ENCODE measurements at regions not wholly inside any gene's neighbourhood (a gene's known extent, or its start where the extent isn't known, plus 50 kb on each side); places are given as distances from the start of the nearest gene placed in this dataset.

- H4K20me1 ChIP-seq (ENCODE audit: insufficient read depth), result no peaks in the 10 kb centered on the region
- H3K9me3 ChIP-seq (ENCODE audit: low read depth), result no peaks in the 10 kb centered on the region
- H3K4me2 ChIP-seq (ENCODE audit: unreplicated experiment), result no peak overlapping the region
- in situ Hi-C loops (cut with MboI), result no loop called here
- no peak overlapping the region for H3K9ac ChIP-seq
- H3K9me2 ChIP-seq (ENCODE audit: insufficient read depth), result no peaks in the 10 kb centered on the region
- H2AFZ ChIP-seq, result no peak overlapping the region
- 0 out of 2 replicates have a peak, but pooled peaks cover 8% of the 10 kb centered on the region for H3F3A ChIP-seq (ENCODE audit: insufficient read depth)
- no peak for DNase-seq
- H3K36me3 ChIP-seq (ENCODE audit: low read depth), result no peaks in the 10 kb centered on the region
- peaks cover 7% of the 10 kb centered on the region for H3K4me1 ChIP-seq (ENCODE audit: insufficient read depth)
- WGBS, 2 experiments (ENCODE audit: low coverage in 1 of 2, low lambda C conversion rate in 2 of 2, missing lambda C conversion rate in 2 of 2), result 67 to 69% methylated on average over 8 to 10 of the region's 10 CpGs
- peaks cover 3% of the 10 kb centered on the region for H3K27me3 ChIP-seq (replicated peaks; ENCODE audit: insufficient read depth)
- no peak overlapping the region for H3K27ac ChIP-seq
- H3K4me3 ChIP-seq, result no peak overlapping the region
- no peaks in the 10 kb centered on the region for H3K79me2 ChIP-seq (ENCODE audit: insufficient read depth)
- TF ChIP-seq EZH2phosphoT487 (IDR thresholded peaks at IDR 0.05; ENCODE audit: insufficient read depth, low read depth) (no peak), EZH2 (IDR thresholded peaks at IDR 0.05; ENCODE audit: insufficient read depth, poor library complexity, severe bottlenecking) (no peak)
Measured at GRCh38 chr22:45103756-45104155, 60.0 kb upstream of the NUP50 start.

- Histone ChIP-seq H3K4me1 (ENCODE audit: insufficient read depth) (peaks cover 7% of the 10 kb centered on the region), H3K9me2 (ENCODE audit: insufficient read depth) (no peaks in the 10 kb centered on the region), H4K20me1 (ENCODE audit: insufficient read depth) (no peaks in the 10 kb centered on the region), H3K79me2 (ENCODE audit: insufficient read depth) (no peaks in the 10 kb centered on the region), H3K9ac (no peak overlapping the region), H3F3A (ENCODE audit: insufficient read depth) (0 out of 2 replicates have a peak, but pooled peaks cover 8% of the 10 kb centered on the region), H2AFZ (no peak overlapping the region), H3K27me3 (replicated peaks; ENCODE audit: insufficient read depth) (no peaks in the 10 kb centered on the region; the same call in 1 of the 2 replicates), H3K27ac (no peak overlapping the region), H3K9me3 (ENCODE audit: low read depth) (no peaks in the 10 kb centered on the region), H3K4me2 (ENCODE audit: unreplicated experiment) (no peak overlapping the region), H3K4me3 (no peak overlapping the region), H3K36me3 (ENCODE audit: low read depth) (no peaks in the 10 kb centered on the region)
- no peak for TF ChIP-seq EZH2phosphoT487 (IDR thresholded peaks at IDR 0.05; ENCODE audit: insufficient read depth, low read depth)
- TF ChIP-seq EZH2 (IDR thresholded peaks at IDR 0.05; ENCODE audit: insufficient read depth, poor library complexity, severe bottlenecking), result no peak
- in situ Hi-C loops (cut with MboI), result no loop called here
- WGBS, 2 experiments (ENCODE audit: low coverage in 1 of 2, low lambda C conversion rate in 2 of 2, missing lambda C conversion rate in 2 of 2), result 70 to 75% methylated on average over 10 of the region's 10 CpGs
- DNase-seq, result no peak
Measured at GRCh38 chr22:45104313-45104712, 59.4 kb upstream of the NUP50 start.

GRCh38 chr22:45105281-45105702, 58.4 kb upstream of the NUP50 start:
- in situ Hi-C loops (cut with MboI), result no loop called here

GRCh38 chr22:45107671-45108070, 56.1 kb upstream of the NUP50 start:
- in situ Hi-C loops (cut with MboI), result no loop called here
- no peaks in the 10 kb centered on the region for H3K9me2 ChIP-seq (ENCODE audit: insufficient read depth)

More at GRCh38 chr22:45105281-45105702, 58.4 kb upstream of the NUP50 start:
- Histone ChIP-seq H3K9ac (peak overlapping the region; percentile 61), H3K79me2 (ENCODE audit: insufficient read depth) (no peaks in the 10 kb centered on the region), H3K4me2 (ENCODE audit: unreplicated experiment) (peak overlapping the region; percentile 69), H3K4me1 (ENCODE audit: insufficient read depth) (peaks cover 7% of the 10 kb centered on the region), H3K4me3 (peak overlapping the region; percentile 58), H4K20me1 (ENCODE audit: insufficient read depth) (no peaks in the 10 kb centered on the region), H3F3A (ENCODE audit: insufficient read depth) (0 out of 2 replicates have a peak, but pooled peaks cover 8% of the 10 kb centered on the region), H3K9me3 (ENCODE audit: low read depth) (no peaks in the 10 kb centered on the region), H3K27me3 (replicated peaks; ENCODE audit: insufficient read depth) (no peaks in the 10 kb centered on the region; the same call in 1 of the 2 replicates), H3K27ac (peak overlapping the region; percentile 61), H3K36me3 (ENCODE audit: low read depth) (no peaks in the 10 kb centered on the region), H3K9me2 (ENCODE audit: insufficient read depth) (no peaks in the 10 kb centered on the region), H2AFZ (peak overlapping the region; percentile 57)
- TF ChIP-seq EZH2 (IDR thresholded peaks at IDR 0.05; ENCODE audit: insufficient read depth, poor library complexity, severe bottlenecking), result no peak
- no peak for TF ChIP-seq EZH2phosphoT487 (IDR thresholded peaks at IDR 0.05; ENCODE audit: insufficient read depth, low read depth)
- 43 to 46% methylated on average over 10 of the region's 10 CpGs for WGBS, 2 experiments (ENCODE audit: low coverage in 1 of 2, low lambda C conversion rate in 2 of 2, missing lambda C conversion rate in 2 of 2)
- peak; percentile 85 for DNase-seq

More at GRCh38 chr22:45107671-45108070, 56.1 kb upstream of the NUP50 start:
- Histone ChIP-seq H2AFZ (no peak overlapping the region), H4K20me1 (ENCODE audit: insufficient read depth) (no peaks in the 10 kb centered on the region), H3K4me3 (no peak overlapping the region), H3K4me1 (ENCODE audit: insufficient read depth) (peaks cover 12% of the 10 kb centered on the region), H3K27me3 (replicated peaks; ENCODE audit: insufficient read depth) (no peaks in the 10 kb centered on the region; the same call in 1 of the 2 replicates), H3K4me2 (ENCODE audit: unreplicated experiment) (no peak overlapping the region), H3K9ac (no peak overlapping the region), H3K36me3 (ENCODE audit: low read depth) (no peaks in the 10 kb centered on the region), H3K79me2 (ENCODE audit: insufficient read depth) (no peaks in the 10 kb centered on the region), H3K27ac (no peak overlapping the region), H3F3A (ENCODE audit: insufficient read depth) (0 out of 2 replicates have a peak, but pooled peaks cover 8% of the 10 kb centered on the region), H3K9me3 (ENCODE audit: low read depth) (no peaks in the 10 kb centered on the region)
- DNase-seq, result no peak
- WGBS, 2 experiments (ENCODE audit: low coverage in 1 of 2, low lambda C conversion rate in 2 of 2, missing lambda C conversion rate in 2 of 2), result 81% methylated on average over 6 of the region's 6 CpGs
- TF ChIP-seq EZH2phosphoT487 (IDR thresholded peaks at IDR 0.05; ENCODE audit: insufficient read depth, low read depth) (no peak), EZH2 (IDR thresholded peaks at IDR 0.05; ENCODE audit: insufficient read depth, poor library complexity, severe bottlenecking) (no peak)

All from GM23248 (cell line).